HPDE6-E6E7 (cell line): ENCODE measurements at regions not wholly inside any gene's neighbourhood (a gene's known extent, or its start where the extent isn't known, plus 50 kb on each side); places are given as distances from the start of the nearest gene placed in this dataset.

Experiments used
- DNase-seq: peaks from one replicate; pipeline ENCODE4 v3.0.0; 2011; ENCODE audit warnings: missing footprints; ENCODE audit errors: extremely low spot score

GRCh38 chr20:20933142-20933958 lies 172.8 kb downstream of the LINC00237 start:
- DNase-seq = no peak

- no peak for DNase-seq
These were observed 174.0 kb downstream of the LINC00237 start for GRCh38 chr20:20932156-20932555.

GRCh38 chr20:20931632-20932031 lies 174.5 kb downstream of the LINC00237 start:
- no peak for DNase-seq

- no peak for DNase-seq
These were observed 175.1 kb downstream of the LINC00237 start for GRCh38 chr20:20931024-20931423.

GRCh38 chr20:20930500-20930899 lies 175.7 kb downstream of the LINC00237 start:
- no peak for DNase-seq

- DNase-seq = no peak
These were observed 176.8 kb downstream of the LINC00237 start for GRCh38 chr20:20929341-20929740.

GRCh38 chr20:20926222-20926905 lies 179.8 kb downstream of the LINC00237 start:
- no peak for DNase-seq

GRCh38 chr20:20920433-20920832 lies 185.7 kb downstream of the LINC00237 start:
- DNase-seq = no peak

GRCh38 chr20:20915844-20916243 lies 190.3 kb downstream of the LINC00237 start:
- DNase-seq = no peak

GRCh38 chr20:20904501-20904831 lies 192.0 kb upstream of the RALGAPA2 start:
- no peak for DNase-seq

- no peak for DNase-seq
These were observed 191.5 kb upstream of the RALGAPA2 start for GRCh38 chr20:20903773-20904500.

GRCh38 chr20:20897922-20898321 lies 185.5 kb upstream of the RALGAPA2 start:
- DNase-seq = no peak

GRCh38 chr20:20897145-20897544 lies 184.7 kb upstream of the RALGAPA2 start:
- DNase-seq = no peak

GRCh38 chr20:20896606-20897005 lies 184.2 kb upstream of the RALGAPA2 start:
- no peak for DNase-seq

GRCh38 chr20:20895537-20895936 lies 183.1 kb upstream of the RALGAPA2 start:
- DNase-seq = no peak

GRCh38 chr20:20894753-20895152 lies 182.3 kb upstream of the RALGAPA2 start:
- no peak for DNase-seq

- no peak for DNase-seq
These were observed 181.8 kb upstream of the RALGAPA2 start for GRCh38 chr20:20894280-20894679.

GRCh38 chr20:20892328-20892727 lies 179.9 kb upstream of the RALGAPA2 start:
- DNase-seq = no peak

GRCh38 chr20:20890751-20891150 lies 178.3 kb upstream of the RALGAPA2 start:
- no peak for DNase-seq

GRCh38 chr20:20888936-20889335 lies 176.5 kb upstream of the RALGAPA2 start:
- DNase-seq = no peak

GRCh38 chr20:20888266-20888656 lies 175.8 kb upstream of the RALGAPA2 start:
- no peak for DNase-seq

GRCh38 chr20:20887593-20888265 lies 175.3 kb upstream of the RALGAPA2 start:
- no peak for DNase-seq
